ENCODE measurements at regions not wholly inside any gene's neighbourhood (a gene's known extent, or its start where the extent isn't known, plus 50 kb on each side); places are given as distances from the start of the nearest gene placed in this dataset.
"Not testable (repeated sequence)": the region's sequence is repeated elsewhere in the genome, so short reads cannot be mapped to it uniquely, and the experiment has no call there.

- no peaks in the 10 kb centered on the region for H3K27me3 ChIP-seq (ENCODE audit: control insufficient read depth, insufficient read depth, low read length)
- FAIRE-seq (no peak), DNase-seq (ENCODE audit: low read depth) (no peak)
- H3K36me3 ChIP-seq (ENCODE audit: control insufficient read depth, insufficient read depth, low read length), result no peaks in the 10 kb centered on the region
- TF ChIP-seq CTCF (IDR thresholded peaks at IDR 0.05; ENCODE audit: insufficient read depth, low read length, severe bottlenecking), result no peak
- H3K4me3 ChIP-seq (ENCODE audit: low read depth, low read length), result no peak overlapping the region
These were observed 524.6 kb upstream of the ARPP21 start for GRCh38 chr3:35114686-35115085.

- peak; percentile 24 for DNase-seq (ENCODE audit: low read depth)
- Histone ChIP-seq H3K4me3 (ENCODE audit: low read depth, low read length) (no peak overlapping the region), H3K27me3 (ENCODE audit: control insufficient read depth, insufficient read depth, low read length) (no peaks in the 10 kb centered on the region), H3K36me3 (ENCODE audit: control insufficient read depth, insufficient read depth, low read length) (no peaks in the 10 kb centered on the region)
- no peak for TF ChIP-seq CTCF (IDR thresholded peaks at IDR 0.05; ENCODE audit: insufficient read depth, low read length, severe bottlenecking)
- no peak for FAIRE-seq
These were observed 519.3 kb upstream of the ARPP21 start for GRCh38 chr3:35120026-35120425.

- no peak for TF ChIP-seq CTCF (IDR thresholded peaks at IDR 0.05; ENCODE audit: insufficient read depth, low read length, severe bottlenecking)
- no peaks in the 10 kb centered on the region for H3K36me3 ChIP-seq (ENCODE audit: control insufficient read depth, insufficient read depth, low read length)
- no peak overlapping the region for H3K4me3 ChIP-seq (ENCODE audit: low read depth, low read length)
- no peak for DNase-seq (ENCODE audit: low read depth)
- H3K27me3 ChIP-seq (ENCODE audit: control insufficient read depth, insufficient read depth, low read length), result no peaks in the 10 kb centered on the region
- FAIRE-seq, result no peak
These were observed 501.7 kb upstream of the ARPP21 start for GRCh38 chr3:35137612-35138011.

- Histone ChIP-seq H3K27me3 (ENCODE audit: control insufficient read depth, insufficient read depth, low read length) (no peaks in the 10 kb centered on the region), H3K4me3 (ENCODE audit: low read depth, low read length) (no peak overlapping the region), H3K36me3 (ENCODE audit: control insufficient read depth, insufficient read depth, low read length) (no peaks in the 10 kb centered on the region)
- TF ChIP-seq CTCF (IDR thresholded peaks at IDR 0.05; ENCODE audit: insufficient read depth, low read length, severe bottlenecking), result no peak
- DNase-seq (ENCODE audit: low read depth) (no peak), FAIRE-seq (no peak)
These were observed 497.9 kb upstream of the ARPP21 start for GRCh38 chr3:35141406-35141805.

- no peak for FAIRE-seq
- H3K4me3 ChIP-seq (ENCODE audit: low read depth, low read length), result no peak overlapping the region
- no peaks in the 10 kb centered on the region for H3K36me3 ChIP-seq (ENCODE audit: control insufficient read depth, insufficient read depth, low read length)
- H3K27me3 ChIP-seq (ENCODE audit: control insufficient read depth, insufficient read depth, low read length), result no peaks in the 10 kb centered on the region
- DNase-seq (ENCODE audit: low read depth), result no peak
- no peak for TF ChIP-seq CTCF (IDR thresholded peaks at IDR 0.05; ENCODE audit: insufficient read depth, low read length, severe bottlenecking)
These were observed 495.3 kb upstream of the ARPP21 start for GRCh38 chr3:35144011-35144410.

- not testable (repeated sequence) for FAIRE-seq; H3K36me3 ChIP-seq (ENCODE audit: control insufficient read depth, insufficient read depth, low read length); DNase-seq (ENCODE audit: low read depth); H3K27me3 ChIP-seq (ENCODE audit: control insufficient read depth, insufficient read depth, low read length); H3K4me3 ChIP-seq (ENCODE audit: low read depth, low read length)
These were observed 492.9 kb upstream of the ARPP21 start for GRCh38 chr3:35146256-35147035.
